RPMI7951 (cell line): ENCODE measurements at regions not wholly inside any gene's neighbourhood (a gene's known extent, or its start where the extent isn't known, plus 50 kb on each side); places are given as distances from the start of the nearest gene placed in this dataset.

Source experiments
- DNase-seq: peaks from one replicate; pipeline ENCODE4 v3.0.0-alpha.2; 2012; ENCODE audit warnings: low read depth

GRCh38 chr4:154907345-154908045 is 126.4 kb downstream of the RBM46 start:
- peak; percentile 27 for DNase-seq

DNA sequence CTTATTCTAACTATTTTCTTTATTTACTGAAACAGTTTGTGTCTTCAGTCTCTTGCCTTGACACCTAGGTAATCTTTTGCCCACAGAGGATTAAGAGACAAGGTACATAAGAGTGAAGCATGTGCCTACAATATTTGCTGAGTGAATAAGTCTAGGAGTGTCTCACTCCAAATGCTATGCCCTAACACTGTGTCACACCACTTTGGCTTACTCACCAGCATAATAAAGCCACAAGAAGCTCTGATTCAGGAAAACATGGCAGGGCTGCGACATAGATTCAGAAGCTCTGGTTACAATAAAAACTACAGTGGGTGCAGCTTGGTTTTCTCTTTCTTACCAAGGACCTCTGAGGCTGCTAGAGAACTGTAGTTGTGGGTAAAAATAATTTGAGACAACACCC is 127.1 kb downstream of the RBM46 start:
- DNase-seq, result peak; percentile 17

DNA sequence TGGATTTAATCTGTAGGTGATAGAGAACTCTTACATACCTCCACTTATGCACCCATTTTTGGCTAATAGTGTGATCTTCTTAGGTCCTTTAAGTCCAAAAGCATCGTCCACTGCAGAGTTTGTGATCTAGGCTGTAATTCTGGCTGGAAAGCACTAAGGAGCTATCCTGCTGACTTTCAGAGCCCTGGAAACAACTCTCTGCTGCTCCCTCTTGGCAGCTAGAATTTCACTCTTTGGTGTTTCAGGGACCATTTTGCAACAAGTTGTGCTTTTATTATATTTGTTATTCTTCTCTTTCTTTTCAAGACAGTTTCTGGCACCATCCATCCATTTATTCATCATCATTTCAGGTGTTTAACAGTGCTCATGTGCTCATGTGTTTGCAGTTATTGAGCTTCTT is 130.0 kb downstream of the RBM46 start:
- no peak for DNase-seq

DNA sequence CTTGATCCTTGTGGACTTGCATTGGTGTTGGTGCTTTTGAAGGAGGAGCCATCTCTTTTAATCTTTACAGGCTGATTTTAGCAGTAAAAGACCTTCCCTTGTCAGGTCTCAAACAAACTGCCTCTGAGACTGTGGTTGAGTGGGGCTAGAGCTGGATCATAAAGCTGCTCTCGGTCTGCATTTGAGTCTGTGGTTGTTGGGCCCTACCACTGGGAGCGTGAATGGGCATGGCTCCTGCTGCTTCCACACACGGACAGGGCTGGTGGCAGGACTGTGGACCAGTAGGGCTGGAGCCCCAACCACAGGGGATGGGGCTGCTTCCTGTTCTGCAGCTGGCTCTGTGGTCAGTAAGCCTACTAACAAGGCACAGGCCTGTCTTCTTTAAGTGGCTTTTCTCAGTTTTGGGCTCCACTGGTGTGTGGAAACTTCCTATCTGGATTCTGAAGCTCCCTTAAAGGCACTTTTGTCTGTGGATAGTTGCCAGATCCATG is 130.6 kb downstream of the RBM46 start:
- no peak for DNase-seq

DNA sequence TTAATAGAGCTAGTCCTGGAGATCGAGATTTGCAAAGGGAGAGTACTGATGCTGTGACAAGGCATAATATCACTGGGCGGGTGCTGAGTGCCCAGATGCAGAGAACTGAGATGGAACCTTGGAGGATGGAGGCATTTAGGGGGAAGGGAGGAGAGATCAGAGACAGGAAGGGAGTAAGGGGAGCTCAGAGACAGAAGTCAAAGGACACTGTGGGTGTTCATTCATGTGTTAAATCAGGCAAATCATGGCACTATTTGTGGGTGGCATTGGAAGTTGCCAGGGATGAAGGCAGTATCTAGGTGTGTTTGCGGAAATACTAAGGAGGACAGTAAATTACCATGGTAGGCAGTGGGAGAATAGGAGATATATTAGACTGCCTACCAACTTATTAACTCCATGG is 135.0 kb downstream of the RBM46 start:
- no peak for DNase-seq

DNA sequence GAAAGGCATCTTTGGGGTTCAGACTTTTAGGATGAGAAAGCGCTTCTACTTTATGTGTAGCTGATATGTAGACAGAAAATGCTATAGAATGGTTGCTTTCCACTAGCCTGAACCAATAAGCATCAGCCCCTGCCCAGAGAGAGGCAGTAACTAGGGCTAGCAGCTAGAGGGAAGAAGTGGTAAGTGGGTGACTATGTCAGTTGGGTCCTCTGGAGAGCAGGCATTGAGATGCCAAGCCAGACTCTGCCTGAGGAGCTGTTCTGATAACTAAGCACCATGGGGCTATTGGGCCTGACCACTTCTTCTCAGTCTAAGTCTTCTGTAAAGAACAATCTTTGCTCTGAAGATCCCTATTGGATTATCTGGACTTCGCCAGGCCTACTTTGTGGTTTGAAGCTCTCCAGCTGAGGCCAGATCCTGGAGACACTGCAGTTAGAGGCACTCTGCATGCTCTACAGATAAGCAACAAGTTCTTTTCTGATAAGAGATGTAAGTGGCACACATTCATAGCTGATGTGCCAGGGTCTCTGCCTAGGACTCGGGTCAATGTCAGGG is 146.1 kb downstream of the RBM46 start:
- no peak for DNase-seq

DNA sequence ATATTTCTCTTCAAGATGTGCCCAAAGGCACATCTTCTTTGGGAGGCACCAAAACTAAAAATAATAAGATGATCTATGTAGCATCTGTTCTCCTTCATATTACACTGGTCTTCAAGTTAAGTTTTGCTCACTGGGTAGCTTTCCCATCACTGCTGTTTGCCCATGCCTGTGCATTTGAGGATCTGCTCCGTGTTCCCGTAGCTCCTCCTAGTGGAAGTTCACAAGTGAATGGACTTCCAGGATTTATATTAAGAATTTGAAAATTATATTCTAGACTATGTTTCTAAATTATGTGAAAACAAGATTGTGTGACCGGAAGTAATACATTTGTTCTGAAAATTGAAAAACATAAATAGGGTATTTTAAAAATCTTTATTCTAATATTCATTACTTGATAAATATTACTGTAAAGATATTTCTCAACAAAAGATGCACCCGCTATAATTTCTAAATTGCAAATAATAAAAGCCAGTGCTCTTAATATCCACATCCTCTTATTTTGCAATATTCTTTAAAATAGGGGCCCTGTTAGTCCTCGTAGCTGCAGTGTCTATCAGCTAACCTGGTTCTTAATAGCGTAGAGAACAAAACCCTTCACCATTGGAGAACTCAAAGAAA is 147.7 kb downstream of the RBM46 start:
- peak; percentile 18 for DNase-seq

DNA sequence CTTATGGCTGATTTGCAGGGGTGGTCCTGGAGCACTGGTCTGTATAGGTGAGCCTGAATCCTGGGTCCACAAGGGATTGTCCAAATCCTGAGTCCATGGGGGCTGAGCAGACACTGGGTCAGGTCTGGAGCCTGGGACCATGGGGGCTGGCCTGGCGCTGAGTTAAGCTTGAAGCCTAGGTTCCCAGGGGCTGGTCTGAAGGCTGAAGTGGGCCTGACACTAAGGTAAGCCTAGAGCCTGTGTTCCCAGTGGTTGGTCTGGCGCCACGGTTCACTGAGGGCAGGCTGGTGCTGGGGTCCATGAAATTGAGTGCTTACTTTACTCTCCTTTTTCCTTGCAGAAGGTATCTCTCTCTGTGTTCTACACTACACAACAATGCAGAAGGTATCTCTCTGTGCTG is 155.8 kb downstream of the RBM46 start:
- no peak for DNase-seq

DNA sequence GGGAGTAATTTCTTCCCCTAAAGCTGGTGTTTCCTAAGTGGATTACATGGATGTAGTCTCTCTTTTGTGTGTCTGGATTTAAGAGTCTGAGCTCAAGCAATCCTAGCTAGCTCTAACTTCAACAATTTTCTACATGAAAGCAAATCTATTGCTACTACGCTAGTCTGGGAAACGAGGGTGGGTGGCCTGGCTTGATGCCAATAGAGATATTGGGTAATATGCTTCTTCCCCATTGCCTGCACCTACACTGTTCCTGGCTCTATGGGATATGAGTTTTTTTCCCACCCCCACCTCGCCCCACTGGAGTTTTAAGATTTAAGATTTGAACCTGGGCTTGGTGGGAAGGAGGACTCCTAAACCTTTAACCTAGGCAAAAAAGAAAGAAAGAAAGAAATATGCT is 158.8 kb downstream of the RBM46 start:
- no peak for DNase-seq

GRCh38 chr4:154942176-154942575 is 161.1 kb downstream of the RBM46 start:
- DNase-seq, result no peak

DNA sequence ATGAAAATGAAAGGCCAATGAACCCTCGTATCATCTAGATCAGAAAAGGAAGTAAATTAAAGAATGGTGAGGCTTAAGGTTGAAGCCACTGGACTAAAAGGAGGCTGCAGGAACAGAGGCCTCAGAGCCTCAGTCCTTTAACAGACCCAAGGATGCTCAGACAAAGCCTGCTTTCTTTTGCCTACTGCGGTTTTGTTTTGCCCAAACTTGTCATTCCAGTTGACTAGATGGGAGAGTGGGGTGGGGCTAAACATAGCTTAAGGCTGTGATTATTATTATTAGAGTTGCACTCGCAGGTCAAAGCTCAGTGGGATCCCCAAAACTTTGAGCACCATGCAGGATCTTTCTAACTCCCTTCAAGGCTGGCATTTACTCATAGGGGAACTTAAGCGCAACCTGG is 163.9 kb downstream of the RBM46 start:
- no peak for DNase-seq

DNA sequence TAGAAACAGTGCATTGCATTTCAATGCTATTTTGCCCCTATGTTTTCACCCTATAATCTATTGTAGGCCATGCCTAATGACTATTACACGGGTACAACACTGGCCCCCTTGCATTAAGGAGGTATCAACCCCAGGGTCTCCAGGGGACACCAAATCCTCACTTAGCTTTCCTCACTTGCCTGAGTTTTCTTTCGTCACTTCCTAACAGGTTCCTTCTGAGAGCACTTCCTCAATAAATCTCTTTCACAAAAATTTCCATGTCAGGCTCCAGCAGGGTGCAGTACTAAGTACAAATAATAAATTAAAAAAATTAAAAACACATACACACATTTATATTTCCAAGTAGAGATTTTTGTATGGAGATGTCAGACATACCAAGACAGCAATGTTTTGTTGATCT is 165.0 kb downstream of the RBM46 start:
- DNase-seq, result no peak

GRCh38 chr4:154953691-154954090 is 172.6 kb downstream of the RBM46 start:
- DNase-seq, result no peak

GRCh38 chr4:154954117-154954516 is 173.0 kb downstream of the RBM46 start:
- DNase-seq, result no peak

- no peak for DNase-seq
Measured at GRCh38 chr4:154958121-154958520, 177.0 kb downstream of the RBM46 start.

- no peak for DNase-seq
Measured at GRCh38 chr4:154958621-154959358, 177.7 kb downstream of the RBM46 start.

DNA sequence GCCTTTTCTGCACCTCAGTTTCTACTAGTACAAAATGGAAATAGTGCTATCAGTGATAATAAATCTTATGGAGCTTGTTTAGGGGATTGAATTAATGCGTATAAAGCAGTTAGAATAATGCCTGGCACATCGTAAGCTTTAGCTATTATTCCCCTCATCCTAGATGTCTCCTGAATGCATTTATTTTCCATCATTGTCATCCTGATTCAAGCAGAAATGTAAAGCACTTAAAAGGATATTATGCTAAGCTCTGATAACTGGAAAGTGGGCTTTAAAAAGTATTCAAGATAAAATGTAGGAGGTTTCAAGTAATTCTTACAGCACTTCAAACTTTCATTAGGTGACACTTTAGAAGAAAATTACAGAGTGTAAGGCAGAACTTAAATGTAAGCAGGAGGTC is 178.7 kb downstream of the RBM46 start:
- DNase-seq, result no peak

- DNase-seq, result no peak
Measured at GRCh38 chr4:154960476-154960875, 179.4 kb downstream of the RBM46 start.

DNA sequence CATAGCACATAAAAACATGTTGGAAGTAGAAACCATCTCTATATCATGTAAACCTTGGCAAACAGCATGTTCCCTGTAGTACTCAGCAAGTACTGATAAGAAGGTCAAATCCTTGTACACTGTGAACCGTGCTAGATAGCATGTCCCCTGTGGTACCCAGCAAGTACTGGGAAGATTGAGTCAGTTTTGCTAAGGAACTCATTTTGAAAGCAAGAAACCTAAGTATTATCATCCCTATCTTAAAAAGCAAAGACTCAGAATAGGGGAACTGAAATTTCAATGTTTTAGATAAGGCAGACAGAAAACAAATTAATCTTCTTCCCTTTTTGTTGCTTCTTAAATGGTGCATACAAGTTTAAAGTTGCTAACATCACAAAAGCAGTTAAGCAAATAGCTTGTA is 180.2 kb downstream of the RBM46 start:
- DNase-seq, result no peak

- no peak for DNase-seq
Measured at GRCh38 chr4:154973244-154974035, 192.4 kb downstream of the RBM46 start.

DNA sequence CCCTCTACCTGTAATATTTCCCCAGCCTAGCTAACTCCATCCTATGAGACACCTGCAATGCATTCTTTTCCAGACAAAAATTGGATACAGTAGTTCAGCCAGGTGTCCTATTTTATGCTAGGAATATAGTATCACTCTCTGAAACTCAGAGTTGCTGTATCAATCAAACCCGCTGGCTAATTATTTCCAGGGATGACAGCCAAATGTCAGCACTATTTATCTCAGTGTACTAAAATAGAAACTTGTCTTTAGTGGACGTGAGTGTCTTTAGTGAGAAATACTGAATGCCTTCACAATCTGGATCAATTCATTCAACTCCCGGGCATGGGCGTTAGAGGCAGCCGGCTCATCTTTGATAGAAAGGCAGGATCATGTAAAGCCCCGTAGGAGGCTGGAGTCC is 196.2 kb downstream of the RBM46 start:
- DNase-seq, result no peak
